Erythroblast (primary cell): ENCODE measurements at regions not wholly inside any gene's neighbourhood (a gene's known extent, or its start where the extent isn't known, plus 50 kb on each side); places are given as distances from the start of the nearest gene placed in this dataset.

Experiments used
- GATA1 ChIP-seq: IDR thresholded peaks from 2 replicates; pipeline ENCODE4 v1.6.1; 2011; ENCODE audit warnings: low read depth, mild to moderate bottlenecking, control low read depth, low read length, moderate library complexity
- POLR2A ChIP-seq: IDR thresholded peaks from 2 replicates; pipeline ENCODE4 v1.6.1; 2011; ENCODE audit warnings: mild to moderate bottlenecking, low read length

DNA sequence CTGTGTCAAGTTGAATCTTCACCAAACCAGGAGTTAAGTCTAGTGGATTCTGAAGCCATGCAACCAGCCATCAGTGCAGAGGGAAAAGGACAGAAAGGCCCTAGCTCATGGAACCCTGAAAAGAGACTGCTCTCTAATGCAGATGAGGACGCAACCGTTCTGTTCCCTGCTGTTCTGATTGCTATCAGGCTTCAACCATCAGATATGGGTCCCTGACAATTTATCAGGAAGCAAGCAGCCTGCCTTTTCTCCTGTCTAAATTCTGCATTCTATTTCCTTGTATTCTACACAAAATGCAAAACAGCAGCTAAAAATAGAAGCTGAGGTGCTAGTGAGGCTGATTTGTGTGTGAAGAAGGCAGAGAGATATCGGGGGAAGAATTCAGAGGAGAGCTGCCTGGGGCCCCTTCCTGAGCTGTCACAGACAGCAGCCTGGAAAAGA lies 68.4 kb upstream of the RTN4 start:
- TF ChIP-seq POLR2A (no peak), GATA1 (no peak)
